ENCODE measurements at regions not wholly inside any gene's neighbourhood (a gene's known extent, or its start where the extent isn't known, plus 50 kb on each side); places are given as distances from the start of the nearest gene placed in this dataset.

GRCh38 chr7:104963378-104963990 is 50.5 kb upstream of the KMT2E start:
- Histone ChIP-seq H3K4me3 (no peak overlapping the region), H3K9me3 (no peaks in the 10 kb centered on the region), H3K4me1 (peaks cover 61% of the 10 kb centered on the region), H3K27ac (no peak overlapping the region), H3K27me3 (ENCODE audit: low read depth) (no peaks in the 10 kb centered on the region), H3K36me3 (no peaks in the 10 kb centered on the region)
- no peak for ATAC-seq
- DNase-seq: no peak
- intact Hi-C loops (cut with DNase I): no loop called here
- no peak for TF ChIP-seq CTCF (IDR thresholded peaks at IDR 0.05)

- ATAC-seq: no peak
- intact Hi-C loops (cut with DNase I): no loop called here
- Histone ChIP-seq H3K36me3 (no peaks in the 10 kb centered on the region), H3K27me3 (ENCODE audit: low read depth) (no peaks in the 10 kb centered on the region), H3K4me3 (no peak overlapping the region), H3K9me3 (no peaks in the 10 kb centered on the region), H3K4me1 (peaks cover 61% of the 10 kb centered on the region), H3K27ac (no peak overlapping the region)
- DNase-seq: no peak
- no peak for TF ChIP-seq CTCF (IDR thresholded peaks at IDR 0.05)
Measured at GRCh38 chr7:104963991-104964385, 50.0 kb upstream of the KMT2E start.

Measured in lower lobe of right lung (tissue), 2 donors.